Calu3 (cell line): ENCODE measurements at regions not wholly inside any gene's neighbourhood (a gene's known extent, or its start where the extent isn't known, plus 50 kb on each side); places are given as distances from the start of the nearest gene placed in this dataset.

Experiments used
- BruUV-seq: library from RNA; stranded (reverse); fragments of 400-500 nt; replicated peaks from 2 replicates; lab custom pipeline; 2021; lab: Mats Ljungman, UMichigan
- CTCF ChIA-PET: fragments of 300-600 bp; sonication (Branson Sonifier 250); formaldehyde crosslinking; loops from one replicate; lab custom pipeline; 2022; ENCODE audit warnings: antibody characterized with exemption; lab: Charles Lee
- DNase-seq: peaks from one replicate; pipeline ENCODE4 v3.0.0; 2022
- H3K27ac Mint-ChIP-seq: one replicate; pipeline ENCODE4 v1.8.0; 2022; ENCODE audit warnings: mixed read lengths; ENCODE audit not compliant: unreplicated experiment
- H3K27me3 Mint-ChIP-seq: one replicate; pipeline ENCODE4 v1.8.0; 2022; ENCODE audit warnings: mixed read lengths; ENCODE audit not compliant: unreplicated experiment
- H3K36me3 Mint-ChIP-seq: one replicate; pipeline ENCODE4 v1.8.0; 2022; ENCODE audit warnings: mild to moderate bottlenecking, moderate library complexity, mixed read lengths; ENCODE audit not compliant: insufficient read depth, unreplicated experiment
- H3K4me1 Mint-ChIP-seq: one replicate; pipeline ENCODE4 v1.8.0; 2022; ENCODE audit warnings: mild to moderate bottlenecking, low read depth, mixed read lengths; ENCODE audit not compliant: unreplicated experiment
- H3K4me3 Mint-ChIP-seq: one replicate; pipeline ENCODE4 v1.8.0; 2022; ENCODE audit warnings: mild to moderate bottlenecking, low read depth, moderate library complexity, mixed read lengths; ENCODE audit not compliant: unreplicated experiment
- H3K9me3 Mint-ChIP-seq: one replicate; pipeline ENCODE4 v1.8.0; 2022; ENCODE audit warnings: low read depth, mixed read lengths; ENCODE audit not compliant: unreplicated experiment
- intact Hi-C: fragments of 100-400 bp; cut with micrococcal nuclease; formaldehyde crosslinking; loops from one replicate; pipeline ENCODE4 v1.10.0; 2022; ENCODE audit not compliant: unreplicated experiment
- TF ChIP-seq, protein P1 (sequence below): fragments of 200-600 bp; IDR thresholded peaks from one replicate; pipeline ENCODE4 v1.8.0; 2022; ENCODE audit warnings: antibody characterized with exemption; ENCODE audit not compliant: unreplicated experiment

DNA sequence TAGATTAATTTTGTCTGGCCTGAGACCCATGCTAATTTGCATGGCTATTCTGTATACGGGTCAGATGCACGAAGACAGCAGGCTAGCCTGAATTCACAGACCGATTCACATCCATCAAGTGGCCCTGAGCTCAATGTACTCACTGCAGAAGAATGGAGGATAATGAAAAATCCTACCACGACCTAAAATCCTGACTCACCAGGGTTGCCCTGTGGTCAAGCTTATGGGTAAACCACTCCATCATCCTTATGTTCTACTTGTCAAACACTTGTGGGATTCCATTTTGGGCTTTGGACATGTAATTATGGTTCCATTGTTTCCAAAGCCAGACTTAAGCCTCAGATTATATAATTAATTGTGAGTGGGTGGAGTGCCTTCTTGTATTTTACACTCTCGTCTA lies 110.4 kb upstream of the ZNF438 start:
- intact Hi-C loops, result no loop called here
- DNase-seq, result no peak
- Mint-ChIP-seq H3K9me3 (no peaks in the 10 kb centered on the region), H3K27ac (no peak overlapping the region), H3K4me1 (peaks cover 6% of the 10 kb centered on the region), H3K27me3 (no peaks in the 10 kb centered on the region), H3K36me3 (no peaks in the 10 kb centered on the region), H3K4me3 (no peak overlapping the region)
- TF ChIP-seq, protein P1, sequence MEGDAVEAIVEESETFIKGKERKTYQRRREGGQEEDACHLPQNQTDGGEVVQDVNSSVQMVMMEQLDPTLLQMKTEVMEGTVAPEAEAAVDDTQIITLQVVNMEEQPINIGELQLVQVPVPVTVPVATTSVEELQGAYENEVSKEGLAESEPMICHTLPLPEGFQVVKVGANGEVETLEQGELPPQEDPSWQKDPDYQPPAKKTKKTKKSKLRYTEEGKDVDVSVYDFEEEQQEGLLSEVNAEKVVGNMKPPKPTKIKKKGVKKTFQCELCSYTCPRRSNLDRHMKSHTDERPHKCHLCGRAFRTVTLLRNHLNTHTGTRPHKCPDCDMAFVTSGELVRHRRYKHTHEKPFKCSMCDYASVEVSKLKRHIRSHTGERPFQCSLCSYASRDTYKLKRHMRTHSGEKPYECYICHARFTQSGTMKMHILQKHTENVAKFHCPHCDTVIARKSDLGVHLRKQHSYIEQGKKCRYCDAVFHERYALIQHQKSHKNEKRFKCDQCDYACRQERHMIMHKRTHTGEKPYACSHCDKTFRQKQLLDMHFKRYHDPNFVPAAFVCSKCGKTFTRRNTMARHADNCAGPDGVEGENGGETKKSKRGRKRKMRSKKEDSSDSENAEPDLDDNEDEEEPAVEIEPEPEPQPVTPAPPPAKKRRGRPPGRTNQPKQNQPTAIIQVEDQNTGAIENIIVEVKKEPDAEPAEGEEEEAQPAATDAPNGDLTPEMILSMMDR, result no peak
- CTCF ChIA-PET, result interaction anchor here (1.1 kb wide), 1 partner anchor 110 kb away, joined by 4 read pairs; the partner anchor contains the start of gene ZNF438
- no TSS peak for BruUV-seq

DNA sequence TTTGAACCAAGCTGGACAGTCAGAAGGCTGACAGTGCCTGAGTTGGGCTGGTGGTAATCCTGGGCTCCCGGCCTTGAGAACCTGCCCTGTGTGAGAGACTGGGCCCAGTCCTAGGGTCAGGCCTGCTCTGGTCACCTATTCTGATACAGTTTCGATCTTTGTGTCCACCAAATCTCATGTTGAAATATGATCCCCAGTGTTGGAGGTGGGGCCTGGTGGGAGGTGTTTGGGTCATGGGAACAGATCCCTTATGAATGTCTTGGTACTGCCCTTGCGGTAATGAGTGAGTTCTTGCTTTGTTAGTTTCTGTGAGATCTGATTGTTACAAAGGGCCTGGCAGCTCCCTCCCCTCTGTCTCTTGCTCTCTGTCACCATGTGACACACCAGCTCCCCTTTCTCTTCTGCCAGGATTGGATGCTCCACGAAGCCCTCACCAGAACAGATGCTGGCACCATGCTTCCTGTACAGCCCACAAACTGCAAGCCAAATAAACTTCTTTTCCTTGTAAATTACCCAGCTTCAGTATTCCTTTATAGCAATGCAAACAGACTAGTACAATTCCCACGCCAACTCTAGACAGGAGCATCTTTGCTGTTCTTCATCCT lies 111.8 kb upstream of the ZNF438 start:
- CTCF ChIA-PET, result no interaction called here
- TF ChIP-seq, protein P1, result no peak
- H3K4me1 Mint-ChIP-seq, result peaks cover 11% of the 10 kb centered on the region
- DNase-seq, result no peak
- no peak overlapping the region for H3K4me3 Mint-ChIP-seq
- H3K27me3 Mint-ChIP-seq, result no peaks in the 10 kb centered on the region
- H3K9me3 Mint-ChIP-seq, result no peaks in the 10 kb centered on the region
- H3K27ac Mint-ChIP-seq, result no peak overlapping the region
- intact Hi-C loops, result no loop called here
- no TSS peak for BruUV-seq
- no peaks in the 10 kb centered on the region for H3K36me3 Mint-ChIP-seq

DNA sequence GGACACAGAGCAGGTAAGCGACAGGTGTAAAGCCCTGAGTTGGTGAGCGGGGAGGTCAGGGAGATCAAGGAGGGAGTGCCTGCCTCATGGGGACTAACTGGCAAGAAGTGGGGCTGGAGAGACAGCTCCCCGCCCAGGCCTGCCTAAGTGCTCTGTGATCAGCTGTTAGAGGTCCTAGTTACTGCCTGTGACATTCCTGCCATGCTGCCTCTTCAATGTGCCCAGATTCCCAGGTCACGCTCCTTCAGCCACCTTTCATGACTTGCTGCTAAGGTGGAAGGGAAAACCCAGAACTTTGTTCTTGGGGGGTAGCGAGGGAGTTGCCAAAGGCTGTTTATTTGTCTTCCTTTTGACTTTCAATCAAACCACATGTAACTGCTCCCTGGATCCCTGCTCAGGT lies 114.3 kb upstream of the ZNF438 start:
- Mint-ChIP-seq H3K27me3 (no peaks in the 10 kb centered on the region), H3K27ac (no peak overlapping the region), H3K36me3 (no peaks in the 10 kb centered on the region), H3K4me1 (peaks cover 11% of the 10 kb centered on the region), H3K4me3 (no peak overlapping the region), H3K9me3 (no peaks in the 10 kb centered on the region)
- DNase-seq, result no peak
- CTCF ChIA-PET, result no interaction called here
- BruUV-seq, result no TSS peak
- TF ChIP-seq, protein P1, result no peak
- intact Hi-C loops, result no loop called here

DNA sequence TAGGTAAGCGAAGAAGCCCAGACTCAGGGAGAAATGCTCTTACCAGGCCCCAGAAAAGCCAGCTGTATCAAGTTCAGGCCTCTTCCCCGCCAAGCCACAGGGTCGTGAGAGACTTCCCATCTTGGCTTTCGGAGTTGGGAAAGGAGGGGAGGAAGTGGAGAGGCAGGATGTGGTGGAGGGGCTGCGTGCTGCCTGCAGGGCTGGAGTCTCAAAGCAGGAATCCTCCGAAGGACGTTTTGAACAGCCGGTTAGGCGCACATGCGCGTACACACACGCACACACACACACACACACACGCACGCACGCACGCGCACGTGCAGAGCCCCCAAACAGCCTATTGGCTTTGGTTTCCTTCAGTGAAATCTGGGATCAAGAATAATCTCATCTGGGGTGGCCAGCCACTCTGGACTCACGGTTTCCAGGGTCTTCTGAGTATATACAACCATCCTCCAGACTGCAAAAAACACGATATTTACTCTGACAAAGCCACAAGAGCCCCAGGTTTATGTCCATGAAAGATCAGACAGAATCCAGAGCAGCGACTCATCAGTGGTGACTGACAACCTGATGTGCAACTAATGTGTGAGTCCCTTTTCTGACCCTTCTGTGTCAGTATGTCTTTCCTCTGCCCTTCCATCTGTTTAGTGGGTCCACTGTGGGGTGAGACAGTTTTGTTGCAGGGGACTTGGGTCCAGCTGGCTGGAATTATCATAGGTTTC lies 115.0 kb upstream of the ZNF438 start:
- Mint-ChIP-seq H3K27ac (no peak overlapping the region), H3K4me3 (no peak overlapping the region), H3K27me3 (no peaks in the 10 kb centered on the region), H3K9me3 (no peaks in the 10 kb centered on the region), H3K4me1 (peaks cover 11% of the 10 kb centered on the region), H3K36me3 (no peaks in the 10 kb centered on the region)
- CTCF ChIA-PET, result interaction anchor here (0.6 kb wide), 1 partner anchor 115 kb away, joined by 3 read pairs; the partner anchor contains the start of gene ZNF438
- DNase-seq, result peak; percentile 33
- TF ChIP-seq, protein P1, result no peak
- intact Hi-C loops, result no loop called here
- no TSS peak for BruUV-seq
